ENCODE measurements at regions not wholly inside any gene's neighbourhood (a gene's known extent, or its start where the extent isn't known, plus 50 kb on each side); places are given as distances from the start of the nearest gene placed in this dataset.
A peak's percentile ranks its signal among the peaks of the same experiment; 100 is the strongest.
"Not testable (repeated sequence)": the region's sequence is repeated elsewhere in the genome, so short reads cannot be mapped to it uniquely, and the experiment has no call there.

DNA sequence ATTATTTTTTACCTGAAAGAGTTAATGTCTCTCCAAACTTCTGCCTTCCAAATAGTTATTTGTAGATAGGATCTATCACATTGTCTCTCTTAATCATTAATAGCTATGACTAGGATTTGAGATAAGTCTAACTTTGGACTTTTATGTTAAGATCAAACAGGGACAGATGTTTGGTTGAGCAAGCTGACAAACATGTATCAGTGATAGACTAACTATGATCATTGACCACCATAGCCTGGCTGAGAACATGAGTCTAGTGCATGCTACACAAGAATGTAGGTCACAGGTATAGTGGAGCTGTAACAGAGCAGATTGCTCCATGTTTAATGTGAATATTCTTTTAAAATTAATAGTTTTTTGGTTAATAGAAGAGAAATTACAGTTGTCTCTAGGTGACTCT lies 52.0 kb downstream of the SYT15B start:
- not testable (repeated sequence) for DNase-seq

DNA sequence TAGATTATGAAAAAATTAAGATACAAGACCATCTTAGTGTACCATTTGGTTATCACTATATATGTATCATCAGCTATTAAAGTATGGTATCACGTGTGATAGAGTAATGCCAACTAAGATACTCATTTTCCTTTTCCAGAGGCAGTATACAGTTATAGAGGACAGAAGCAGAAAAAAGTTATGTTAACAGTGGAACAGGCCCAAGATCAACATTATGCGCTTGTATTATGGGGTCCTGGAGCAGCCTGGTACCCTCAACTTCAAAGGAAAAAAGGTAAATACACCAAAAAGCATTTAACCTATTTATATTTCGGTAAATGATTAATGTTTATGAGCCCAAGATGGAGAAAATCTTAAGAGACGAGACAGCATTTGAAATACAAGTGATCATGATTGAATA lies 52.9 kb downstream of the SYT15B start:
- not testable (repeated sequence) for DNase-seq

DNA sequence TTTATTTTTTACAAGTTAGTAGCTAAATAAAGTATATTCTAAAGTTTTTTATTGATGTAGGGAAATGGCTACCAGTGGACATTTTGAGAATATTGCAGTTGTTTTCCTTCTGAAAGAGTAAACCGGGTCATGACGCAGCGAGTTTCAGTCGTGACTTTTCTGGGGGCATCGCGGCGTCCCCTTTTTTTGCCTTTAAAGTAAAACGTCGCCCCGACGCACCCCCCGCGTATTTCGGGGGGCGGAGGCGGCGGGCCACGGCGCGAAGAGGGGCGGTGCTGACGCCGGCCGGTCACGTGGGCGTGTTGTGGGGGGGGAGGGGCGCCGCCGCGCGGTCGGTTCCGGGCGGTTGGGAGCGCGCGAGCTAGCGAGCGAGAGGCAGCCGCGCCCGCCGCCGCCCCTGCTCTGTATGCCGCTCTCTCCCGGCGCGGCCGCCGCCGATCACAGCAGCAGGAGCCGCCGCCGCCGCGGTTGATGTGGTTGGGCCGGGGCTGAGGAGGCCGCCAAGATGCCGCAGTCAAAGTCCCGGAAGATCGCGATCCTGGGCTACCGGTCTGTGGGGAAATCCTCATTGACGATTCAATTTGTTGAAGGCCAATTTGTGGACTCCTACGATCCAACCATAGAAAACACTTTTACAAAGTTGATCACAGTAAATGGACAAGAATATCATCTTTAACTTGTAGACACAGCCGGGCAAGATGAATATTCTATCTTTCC lies 57.5 kb downstream of the SYT15B start:
- DNase-seq = peak; percentile 3

DNA sequence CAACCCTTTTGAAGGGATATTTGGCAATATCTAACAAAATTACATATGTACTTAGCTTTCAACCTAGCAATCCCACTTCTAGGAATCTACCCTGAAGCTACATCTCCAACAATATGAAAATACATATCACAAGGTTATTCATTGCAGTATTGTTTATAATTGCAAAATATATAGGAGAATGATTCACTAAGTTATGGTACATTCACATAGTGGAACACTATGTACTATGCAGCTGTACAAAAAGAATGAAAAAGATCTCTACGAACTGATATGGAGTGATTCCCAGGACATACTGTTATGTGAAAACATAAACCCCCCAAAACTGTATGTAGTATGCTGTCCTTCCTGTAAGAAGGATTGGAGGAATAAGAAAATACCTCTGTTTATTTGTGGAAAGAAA lies 62.1 kb downstream of the SYT15B start:
- DNase-seq = not testable (repeated sequence)

DNA sequence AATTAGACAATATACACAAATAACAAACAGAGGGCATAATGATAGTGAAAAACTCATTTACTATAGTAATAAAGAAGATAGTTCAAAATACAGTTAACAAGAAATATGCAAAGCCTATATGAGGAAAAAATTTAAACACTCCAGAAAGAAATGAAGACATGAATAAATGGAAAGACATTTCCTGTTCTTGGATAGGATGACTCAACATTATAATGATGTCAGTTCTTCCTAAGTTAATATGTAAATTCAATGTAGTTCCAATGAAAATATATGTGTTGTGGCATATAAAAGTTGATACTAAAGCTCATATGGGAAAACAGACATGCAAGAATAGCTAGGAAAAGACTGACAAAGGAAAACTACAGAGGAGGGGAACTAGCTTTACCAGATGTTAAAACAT lies 63.5 kb downstream of the SYT15B start:
- not testable (repeated sequence) for DNase-seq

DNA sequence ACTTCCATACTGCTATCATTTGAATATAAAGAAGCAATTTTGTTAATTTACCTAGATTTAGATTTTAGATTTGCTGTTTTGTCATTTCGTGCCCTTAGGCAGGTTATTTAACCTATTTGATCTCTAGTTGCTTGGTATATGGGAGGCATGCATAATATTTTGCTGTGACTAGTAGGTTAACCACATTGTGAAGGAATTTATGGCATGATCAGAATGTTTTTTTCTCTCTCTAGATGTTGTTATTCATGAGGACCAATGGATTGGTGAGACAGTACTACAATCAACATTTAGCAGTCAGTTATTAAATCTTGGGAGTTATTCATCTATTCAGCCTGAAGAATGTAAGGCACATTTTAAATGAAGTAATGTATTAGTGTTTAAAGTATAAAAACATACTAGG lies 67.2 kb downstream of the SYT15B start:
- DNase-seq = not testable (repeated sequence)

DNA sequence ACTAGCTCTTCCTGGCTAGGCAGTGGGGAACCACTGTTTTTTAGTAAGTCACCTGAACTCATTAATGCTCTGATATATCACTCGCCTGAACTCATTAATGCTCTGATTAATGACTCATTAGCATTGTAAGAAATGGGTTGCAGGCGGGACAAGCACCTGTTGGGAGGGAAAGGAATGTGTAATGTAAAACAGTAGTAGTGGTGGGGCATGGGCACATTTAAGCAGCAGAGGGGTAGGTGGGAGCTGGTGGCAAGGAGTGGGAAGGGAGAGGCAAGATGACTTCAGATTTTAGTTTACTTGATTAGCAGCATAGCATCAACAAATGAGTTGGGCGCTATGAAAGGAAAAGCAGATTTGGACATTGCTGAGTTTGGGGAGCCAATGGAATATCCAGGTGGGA lies 68.2 kb downstream of the SYT15B start:
- not testable (repeated sequence) for DNase-seq

DNA sequence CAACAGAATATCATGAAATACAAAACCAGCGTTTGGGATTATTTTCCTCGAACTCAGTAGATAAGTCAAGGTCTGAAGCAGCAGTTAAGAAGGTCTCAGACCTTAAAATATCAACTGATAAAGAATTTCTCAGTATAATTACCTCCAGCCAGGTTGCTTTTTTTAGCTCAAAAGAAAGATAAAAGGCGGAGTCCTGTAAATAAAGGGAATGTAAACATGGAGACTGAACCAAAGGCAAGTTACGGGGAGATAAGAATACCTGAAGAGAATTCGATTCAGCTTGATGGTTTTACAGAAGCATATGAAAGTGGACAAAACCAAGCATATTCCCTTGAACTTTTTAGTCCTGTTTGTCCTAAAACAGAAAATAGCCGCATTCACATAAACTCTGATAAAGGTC lies 73.1 kb downstream of the SYT15B start:
- DNase-seq = not testable (repeated sequence)

DNA sequence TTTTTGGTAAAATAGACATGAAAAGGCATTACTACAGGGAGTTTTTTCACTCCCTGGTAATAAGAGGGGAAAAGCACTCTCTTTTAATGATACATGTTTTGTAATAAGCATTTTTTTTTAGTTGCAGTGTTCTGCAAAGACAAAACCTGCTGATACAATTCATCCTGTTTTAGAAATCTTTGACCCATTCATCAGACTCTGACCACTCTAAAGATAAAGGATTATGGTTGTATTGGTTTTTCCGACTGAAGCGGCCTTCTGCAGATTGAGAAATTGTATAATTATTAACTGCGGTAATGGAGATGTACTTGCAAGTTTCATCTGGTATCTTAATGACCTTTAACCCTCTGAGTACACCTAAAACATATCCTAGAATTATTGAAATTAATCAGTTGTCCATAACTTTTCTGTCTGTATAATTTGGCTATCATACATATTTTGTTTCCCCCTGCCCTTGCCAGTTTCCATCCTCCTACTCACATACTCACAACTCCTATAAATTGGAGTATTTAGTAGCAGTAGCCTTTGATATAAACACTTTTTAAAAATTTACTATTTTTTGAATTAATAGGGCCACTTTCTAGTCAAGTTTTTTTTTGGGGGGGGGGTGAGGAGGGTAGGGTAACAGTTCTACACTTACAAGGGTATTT lies 79.4 kb downstream of the SYT15B start:
- DNase-seq = not testable (repeated sequence)

DNA sequence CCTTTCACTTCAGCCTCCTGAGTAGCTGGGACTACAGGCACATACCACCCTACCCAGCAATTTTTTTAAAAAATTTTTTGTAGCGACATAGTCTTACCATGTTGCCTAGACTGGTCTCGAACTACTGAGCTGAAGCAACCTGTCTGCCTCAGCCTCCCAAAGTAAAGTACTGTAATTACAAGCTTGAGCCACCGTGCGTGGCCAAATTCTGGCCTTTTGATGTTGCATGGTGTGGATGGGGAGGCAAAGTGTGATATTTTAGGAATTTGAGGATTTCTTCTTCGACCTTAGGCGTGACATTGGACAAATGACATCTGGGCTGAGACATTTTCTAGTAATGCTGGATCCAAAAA lies 81.8 kb downstream of the SYT15B start:
- not testable (repeated sequence) for DNase-seq

DNA sequence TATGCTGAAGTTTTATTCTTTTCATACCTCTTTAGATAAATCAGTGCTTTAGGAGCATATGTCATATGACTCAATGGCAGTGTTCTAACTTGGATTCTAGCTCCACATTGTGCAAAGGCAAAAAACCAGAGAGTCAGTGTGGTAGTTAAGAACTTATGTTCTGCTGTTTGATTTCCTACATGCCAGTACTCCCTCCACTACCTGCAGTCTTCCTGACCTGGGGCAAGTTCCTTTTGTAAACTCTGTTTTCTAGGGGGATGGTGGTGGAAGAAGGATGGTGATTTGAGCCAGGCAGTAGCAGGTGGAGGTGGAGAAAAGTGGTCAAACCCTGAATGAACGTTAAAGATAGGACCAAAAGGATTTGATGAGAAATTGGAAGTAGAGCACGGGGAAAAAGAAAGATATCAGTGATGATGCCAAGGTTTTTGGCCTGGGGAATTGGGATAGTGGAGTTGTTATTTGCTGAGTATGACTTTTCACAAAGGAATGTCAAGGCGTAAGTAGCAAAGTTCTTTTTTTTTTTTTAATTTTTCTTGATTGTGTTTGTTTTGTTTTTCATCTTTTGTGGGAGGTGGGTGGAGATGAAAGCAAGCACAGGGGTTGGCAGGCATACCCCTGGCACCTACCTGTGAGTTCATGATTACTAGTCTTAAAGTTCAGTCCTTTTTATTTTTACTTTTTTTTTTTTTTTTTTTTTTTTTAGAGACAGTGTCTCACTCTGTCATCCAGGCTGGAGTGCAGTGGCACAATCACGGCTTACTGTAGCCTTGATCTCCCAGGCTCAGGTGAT lies 82.3 kb downstream of the SYT15B start:
- DNase-seq = not testable (repeated sequence)

DNA sequence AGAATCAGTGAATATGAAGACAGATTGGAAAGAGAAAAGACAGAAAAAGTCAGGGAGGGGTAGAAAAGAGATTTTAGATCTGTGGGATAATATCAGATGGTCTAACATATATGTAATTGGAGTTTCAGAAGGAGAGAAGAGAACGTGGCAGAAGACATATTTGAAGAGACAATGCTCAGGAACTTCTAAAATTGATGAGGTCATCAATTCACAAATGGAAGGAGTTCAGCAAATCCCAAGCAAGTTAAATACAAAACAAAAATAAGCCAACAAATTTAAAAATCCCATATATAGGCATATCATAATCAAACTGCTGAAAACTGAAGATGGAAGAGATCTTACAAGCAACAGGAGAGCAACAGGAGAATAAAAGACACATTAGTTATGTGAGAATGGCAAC lies 87.3 kb downstream of the SYT15B start:
- DNase-seq = not testable (repeated sequence)

DNA sequence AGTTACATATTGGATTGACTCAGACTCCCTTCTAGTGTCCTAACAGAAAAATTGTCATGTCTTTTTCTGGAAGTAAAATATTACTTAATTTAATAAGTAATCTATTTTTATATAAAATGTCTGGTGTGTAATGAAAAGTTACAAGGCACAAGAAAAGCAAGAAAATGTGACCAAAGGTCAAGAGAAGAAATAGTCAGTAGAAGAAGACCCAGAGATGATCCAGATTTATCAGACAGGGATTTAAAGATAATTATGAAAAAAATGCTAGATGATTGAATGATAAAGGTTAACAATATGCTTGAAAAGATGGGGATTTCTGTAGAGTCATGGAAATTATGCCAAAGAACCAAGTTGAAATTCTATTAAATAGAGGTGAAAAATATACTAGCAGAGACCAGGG lies 87.8 kb downstream of the SYT15B start:
- DNase-seq = not testable (repeated sequence)

DNA sequence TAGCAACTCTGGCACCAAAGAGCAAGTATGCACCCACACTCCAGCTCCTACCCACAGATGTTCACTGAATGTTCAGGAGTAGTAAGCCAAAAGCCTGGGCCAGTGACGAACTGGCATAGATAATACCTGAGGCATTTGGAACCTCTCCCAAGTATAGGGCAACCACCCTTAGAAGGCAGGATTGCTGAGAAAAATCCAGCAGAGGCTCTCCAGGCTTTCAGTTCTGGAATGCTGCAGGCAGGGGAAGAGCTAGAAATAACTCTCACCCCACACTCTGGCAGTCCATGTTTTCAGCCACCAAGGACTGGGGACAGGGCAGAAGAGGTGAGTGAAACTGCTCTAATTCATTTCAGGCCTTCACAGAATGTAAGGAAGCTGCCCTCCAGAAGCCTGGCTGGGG lies 90.3 kb downstream of the SYT15B start:
- DNase-seq = not testable (repeated sequence)

DNA sequence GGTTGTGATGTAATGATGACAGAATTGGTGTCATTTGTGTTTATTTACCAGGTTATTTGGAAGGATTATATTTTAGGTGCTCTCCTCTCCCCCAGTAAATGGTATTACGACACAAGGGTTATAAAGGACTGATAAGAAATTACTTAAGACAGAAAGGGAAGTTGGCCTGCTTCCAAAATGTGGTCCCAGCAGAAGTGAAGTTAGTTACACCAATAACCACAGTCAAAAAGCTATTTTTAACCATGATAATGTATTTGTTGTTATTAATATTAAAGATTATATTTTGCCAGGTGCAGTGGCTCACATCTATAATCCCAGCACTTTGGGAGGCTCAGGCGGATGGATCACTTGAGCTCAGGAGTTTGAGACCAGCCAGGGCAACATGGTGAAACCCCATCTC lies 92.5 kb downstream of the SYT15B start:
- not testable (repeated sequence) for DNase-seq

DNA sequence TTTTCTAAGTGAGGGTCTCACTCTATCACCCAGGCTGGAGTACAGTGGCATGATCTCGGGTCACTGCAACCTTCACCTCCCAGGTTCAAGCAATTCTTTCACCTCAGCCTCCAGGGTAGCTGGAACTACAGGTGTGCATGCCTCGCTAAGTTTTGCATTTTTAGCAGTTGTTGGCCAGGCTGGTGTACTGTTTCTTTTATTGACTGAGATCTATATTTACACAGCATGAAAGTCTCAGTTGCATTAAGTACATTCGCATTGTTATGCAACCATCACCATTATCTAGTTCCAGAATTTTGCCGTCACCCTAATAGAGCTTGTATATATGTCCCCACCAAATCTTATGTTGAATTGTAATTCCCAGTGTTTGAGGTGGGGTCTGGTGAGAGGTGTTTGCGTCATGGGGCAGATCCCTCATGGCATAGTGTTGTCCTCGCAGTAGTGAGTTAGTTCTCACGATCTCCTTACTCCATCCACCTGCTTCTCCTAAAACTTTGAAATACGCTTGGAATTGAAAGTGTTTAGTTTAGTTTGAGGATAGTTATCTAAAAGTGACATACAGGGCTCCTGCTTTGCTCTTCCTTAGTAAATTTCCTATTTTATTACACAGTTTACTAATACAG lies 101.3 kb downstream of the SYT15B start:
- not testable (repeated sequence) for DNase-seq

DNA sequence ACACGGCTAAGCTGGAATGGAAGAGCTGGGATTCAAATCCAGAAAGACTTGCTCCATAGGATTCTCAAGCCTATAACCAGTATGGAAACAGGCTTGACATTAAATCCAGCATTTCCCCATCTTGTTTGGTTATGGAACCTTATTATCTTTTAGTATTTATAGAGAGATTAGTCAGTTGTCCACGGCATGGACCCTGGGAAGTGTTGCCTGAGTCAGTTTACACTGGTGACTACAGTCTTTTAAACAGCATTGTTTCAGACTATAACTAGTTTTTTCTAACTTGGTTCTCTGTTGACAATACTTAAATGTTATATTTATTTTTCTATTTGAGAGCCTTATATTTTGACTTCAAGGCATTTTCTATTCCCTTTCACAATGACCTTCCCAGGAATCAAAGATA lies 106.7 kb downstream of the SYT15B start:
- DNase-seq = not testable (repeated sequence)

DNA sequence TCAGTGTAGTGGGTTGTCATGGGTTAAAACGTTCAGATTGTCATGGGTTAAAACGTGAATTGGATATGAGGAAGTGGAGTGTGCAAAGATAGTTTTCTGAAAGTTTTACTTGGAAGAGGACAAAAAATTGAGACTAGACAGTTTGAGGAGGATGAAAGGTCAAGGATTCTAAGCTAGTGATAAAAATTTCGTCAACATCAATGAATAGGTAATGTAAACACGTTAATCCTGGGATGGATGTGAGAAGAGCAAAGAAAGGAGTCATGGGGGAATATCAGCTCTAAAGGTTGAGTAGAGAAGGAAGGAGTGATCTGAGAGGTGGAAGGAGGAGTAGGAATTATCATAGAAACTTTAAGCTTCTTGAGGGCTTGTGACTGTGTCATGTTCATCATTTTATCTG lies 109.2 kb downstream of the SYT15B start:
- DNase-seq = not testable (repeated sequence)

DNA sequence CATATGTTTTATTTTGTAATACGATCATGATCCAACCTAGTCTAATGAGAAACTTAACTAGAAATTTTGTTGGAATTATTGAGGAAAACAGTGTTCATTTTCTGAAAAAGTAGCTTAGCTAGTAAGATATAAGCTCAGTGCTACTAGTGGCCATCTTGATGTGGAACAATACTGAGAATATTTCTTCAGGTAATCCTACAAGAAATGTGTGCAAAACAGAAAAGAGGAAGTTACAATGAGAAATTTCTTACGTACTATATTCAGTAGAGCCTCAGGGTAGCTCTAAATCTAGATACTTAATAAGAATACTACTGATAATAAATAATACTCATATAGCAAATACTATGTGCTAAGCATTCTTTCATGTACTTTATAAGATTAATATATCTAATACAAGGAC lies 114.8 kb downstream of the SYT15B start:
- not testable (repeated sequence) for DNase-seq

DNA sequence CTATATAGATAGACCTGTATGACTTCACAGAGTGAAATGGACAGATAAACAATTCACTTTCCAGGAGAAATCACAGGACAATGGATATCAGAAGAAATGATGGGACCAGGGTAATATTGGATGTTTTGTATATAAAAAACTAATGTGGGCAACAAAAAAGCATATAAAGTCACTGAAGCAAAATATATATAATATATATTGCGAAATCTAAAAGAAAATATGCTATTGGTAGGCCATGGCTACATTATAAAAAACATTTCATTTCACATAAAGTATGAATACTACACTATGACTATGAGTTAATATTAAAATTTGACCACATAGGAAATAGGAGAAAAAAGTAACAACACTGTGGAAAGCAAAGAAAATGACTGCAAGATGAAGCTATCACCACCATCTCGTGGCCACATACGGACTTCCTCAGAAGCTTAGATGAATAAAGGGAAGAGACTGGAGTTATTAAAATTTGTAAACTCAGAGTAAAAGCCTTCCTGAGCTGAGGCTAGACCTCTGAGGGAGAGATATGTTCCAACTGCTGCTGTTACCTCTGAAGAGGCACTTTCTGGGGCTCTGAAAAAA lies 115.8 kb downstream of the SYT15B start:
- not testable (repeated sequence) for DNase-seq

DNA sequence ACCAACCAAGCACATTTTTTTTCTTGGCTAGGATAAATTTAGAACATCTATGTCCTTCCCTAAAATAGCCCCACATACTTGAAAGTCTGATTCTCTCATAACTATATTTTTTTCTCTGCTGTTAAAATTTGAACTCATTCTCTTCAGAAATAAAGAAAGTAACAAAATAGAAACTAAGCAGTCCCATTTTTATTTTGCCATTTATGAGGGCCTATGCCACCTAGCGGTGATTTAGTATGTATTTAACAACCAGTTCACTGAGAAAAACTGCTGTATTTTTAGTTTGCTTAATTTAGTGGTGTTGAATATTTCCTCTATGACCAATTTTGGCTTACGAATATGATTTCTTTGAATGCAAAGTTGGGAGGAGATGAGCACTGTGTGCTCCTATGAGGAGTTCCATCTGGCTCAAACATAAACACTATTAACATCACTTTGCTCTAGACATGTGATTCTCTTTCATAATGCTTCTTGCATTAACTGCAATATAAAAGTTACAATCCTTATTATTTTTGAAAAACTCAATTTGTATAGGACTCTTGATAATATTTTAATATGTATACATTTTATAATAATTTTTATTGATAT lies 116.6 kb downstream of the SYT15B start:
- DNase-seq = not testable (repeated sequence)

DNA sequence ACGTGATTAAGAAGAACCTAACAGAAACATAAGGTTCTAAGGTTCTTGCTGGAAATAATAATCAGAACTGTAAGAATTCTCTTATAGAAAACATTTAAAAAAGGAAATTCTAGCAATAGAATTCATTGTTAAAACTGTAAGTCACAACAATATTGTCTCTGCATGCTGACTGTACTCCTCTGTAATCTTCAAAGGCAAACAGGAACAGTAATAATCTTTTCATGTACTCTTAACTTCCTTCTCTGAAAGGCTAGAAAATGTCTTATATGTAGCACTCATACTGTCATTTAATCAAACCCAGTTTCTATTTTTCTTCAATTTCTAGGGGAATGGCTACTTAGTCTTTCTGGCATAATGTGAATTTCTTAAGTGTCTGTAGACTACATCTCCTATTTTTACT lies 103.5 kb upstream of the AGAP9 start:
- DNase-seq = not testable (repeated sequence)

Data from left kidney (tissue), 1 donor.